Hematopoietic multipotent progenitor cell treated with erythropoietin and hydrocortisone succinate and interleukin-3 and kit ligand, for 17 days (in vitro differentiated cells): ENCODE measurements at regions not wholly inside any gene's neighbourhood (a gene's known extent, or its start where the extent isn't known, plus 50 kb on each side); places are given as distances from the start of the nearest gene placed in this dataset.
"Not testable (repeated sequence)": the region's sequence is repeated elsewhere in the genome, so short reads cannot be mapped to it uniquely, and the experiment has no call there.

ENCODE experiments used
- DNase-seq: peaks from one replicate; pipeline ENCODE4 v3.0.0-alpha.2; 2015; ENCODE audit warnings: low spot score

DNA sequence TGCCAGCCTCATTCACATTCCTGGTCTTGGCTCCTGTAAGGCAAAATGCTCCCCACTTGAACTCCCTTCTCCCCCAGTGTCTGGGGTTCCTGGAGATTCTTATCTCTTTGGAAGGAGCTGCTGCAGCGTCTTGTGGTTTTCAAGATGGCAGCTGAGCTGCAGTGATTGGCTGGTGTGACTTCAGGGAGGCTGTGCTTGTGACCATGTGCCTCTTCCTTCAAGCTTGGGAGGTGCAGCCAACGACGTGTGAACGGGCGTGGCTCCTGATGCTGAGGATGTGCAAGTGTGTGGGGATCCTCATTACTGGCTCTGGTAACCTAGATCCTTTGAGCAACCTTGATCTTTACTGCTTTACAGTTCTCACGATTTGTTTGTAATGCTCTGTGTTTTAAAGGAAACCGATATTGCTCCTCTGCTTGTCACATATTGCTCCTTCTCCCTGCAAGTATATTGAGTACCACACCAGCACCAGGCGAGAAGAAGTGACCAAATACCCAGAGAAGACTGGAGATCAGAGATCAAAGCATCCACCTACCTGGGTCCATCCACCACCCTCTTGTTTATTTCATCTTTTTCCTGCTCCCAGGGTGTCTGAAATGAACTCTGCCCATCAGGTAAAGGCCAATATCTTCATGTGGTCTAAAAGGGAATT lies 208.5 kb downstream of the FGF9 start:
- DNase-seq = no peak

DNA sequence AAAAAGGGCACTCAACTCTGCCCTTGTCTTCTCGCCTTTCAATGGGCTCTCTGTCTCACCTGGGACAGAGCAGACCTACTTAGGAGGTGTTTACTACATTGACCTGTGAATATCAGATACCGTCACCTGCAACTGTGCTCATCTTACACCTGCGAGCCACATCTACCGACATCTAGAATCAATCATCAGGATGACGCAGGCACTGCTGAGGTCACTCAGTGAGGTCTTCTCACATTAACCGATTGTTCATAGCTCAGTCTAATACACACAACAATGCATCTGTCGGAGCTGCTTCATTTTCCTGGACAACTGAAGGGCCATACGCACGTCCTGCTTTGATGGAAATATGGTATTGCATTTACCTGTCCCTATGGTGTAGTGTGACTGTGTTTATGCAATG lies 211.9 kb downstream of the FGF9 start:
- no peak for DNase-seq

DNA sequence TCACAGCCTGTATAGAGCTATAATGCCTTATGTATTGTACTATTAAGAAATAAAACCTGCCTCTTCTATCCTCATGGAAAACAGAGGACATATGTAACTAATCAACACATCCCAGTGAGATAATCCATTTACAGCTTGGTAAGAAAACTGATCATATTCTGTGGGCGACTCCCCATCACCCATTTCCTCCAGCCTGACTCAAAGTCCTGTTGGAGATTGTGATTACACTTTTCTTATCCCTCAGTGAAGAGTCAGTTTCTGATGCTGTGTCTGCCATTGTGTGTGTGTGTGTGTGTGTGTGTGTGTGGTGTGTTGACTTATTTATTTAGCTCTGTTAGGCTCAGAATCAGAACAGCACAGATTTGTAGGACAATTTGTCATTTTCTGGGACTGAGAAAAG lies 212.8 kb downstream of the FGF9 start:
- no peak for DNase-seq

DNA sequence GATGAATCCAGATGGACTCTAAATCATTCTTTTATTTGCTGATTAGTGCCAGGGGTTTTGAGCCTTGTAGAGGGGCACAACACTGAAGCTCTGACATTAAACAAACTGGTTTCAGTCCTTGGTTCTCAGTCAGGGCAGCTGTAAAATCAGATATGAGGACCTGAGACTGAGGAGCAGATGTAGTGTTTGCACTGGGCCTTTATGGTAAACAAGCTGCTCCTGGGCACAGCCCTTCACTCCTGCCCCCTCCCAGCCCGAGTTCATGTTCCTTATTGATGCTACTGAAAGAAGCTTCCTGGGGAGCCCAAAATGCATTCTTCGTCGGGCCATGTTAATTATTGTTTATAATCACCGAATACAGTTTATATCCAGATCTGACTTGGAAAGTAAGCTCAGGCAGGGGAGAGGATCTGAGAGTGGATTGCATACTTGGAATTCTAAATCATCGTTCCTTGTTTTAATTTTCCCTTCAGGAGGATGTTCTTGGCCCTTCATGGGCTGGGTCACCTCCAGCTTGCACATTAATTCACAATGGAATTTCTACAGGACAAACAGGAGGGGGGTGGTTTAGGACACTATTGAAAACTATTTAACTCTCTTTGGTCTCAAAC lies 213.5 kb downstream of the FGF9 start:
- no peak for DNase-seq

- no peak for DNase-seq
Measured at GRCh38 chr13:21884965-21885567, 214.2 kb downstream of the FGF9 start.

- DNase-seq = no peak
Measured at GRCh38 chr13:21885714-21886224, 214.9 kb downstream of the FGF9 start.

DNA sequence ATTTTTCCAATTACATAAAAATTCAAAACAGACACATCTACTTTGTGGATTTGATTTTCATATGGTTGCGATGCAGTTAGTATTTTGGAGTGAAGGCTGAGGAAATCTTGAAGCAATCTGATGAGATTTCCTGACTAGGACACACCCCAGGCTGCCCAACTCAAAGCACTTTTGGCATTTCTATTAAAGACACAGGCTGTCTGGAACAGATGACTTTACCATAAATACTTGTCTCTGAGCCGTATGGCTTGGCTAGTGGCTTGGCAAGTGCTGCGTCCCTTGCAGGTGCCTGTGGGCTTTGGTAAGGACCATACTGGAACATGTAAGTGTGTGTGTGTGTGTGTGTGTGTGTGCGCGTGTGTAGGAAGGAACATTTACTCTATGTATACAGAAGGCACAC lies 218.8 kb downstream of the FGF9 start:
- DNase-seq = no peak

DNA sequence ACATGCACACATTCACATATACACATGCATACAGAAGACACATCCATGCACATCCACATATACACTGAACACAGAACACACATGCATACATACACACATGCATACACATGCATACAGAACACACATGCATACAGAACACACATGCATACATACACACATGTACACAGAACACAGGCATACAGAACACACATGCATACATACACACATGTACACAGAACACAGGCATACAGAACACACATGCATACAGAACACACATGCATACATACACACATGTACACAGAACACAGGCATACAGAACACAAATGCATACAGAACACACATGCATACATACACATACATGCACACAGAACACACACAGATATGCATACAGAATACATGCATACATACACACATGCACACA lies 219.3 kb downstream of the FGF9 start:
- DNase-seq = not testable (repeated sequence)

DNA sequence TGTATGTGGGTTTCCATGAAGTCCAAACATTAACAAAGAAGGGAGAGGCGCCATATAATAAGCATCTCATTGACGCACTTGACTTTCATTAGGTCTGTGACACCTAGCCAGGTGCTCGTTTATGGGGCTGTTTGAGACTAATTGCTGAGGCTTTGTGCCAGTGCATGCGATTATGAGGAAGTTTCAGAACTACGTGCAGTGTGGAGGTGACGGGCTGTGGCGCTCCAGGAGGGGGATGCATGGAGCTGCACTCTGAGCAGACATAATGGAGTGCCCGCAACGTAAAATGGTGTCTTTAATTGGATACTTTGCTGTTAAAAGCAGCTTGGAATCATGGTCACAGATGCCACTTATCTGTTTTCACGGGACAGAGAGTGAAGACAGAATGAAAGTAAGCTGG lies 223.2 kb downstream of the FGF9 start:
- no peak for DNase-seq

DNA sequence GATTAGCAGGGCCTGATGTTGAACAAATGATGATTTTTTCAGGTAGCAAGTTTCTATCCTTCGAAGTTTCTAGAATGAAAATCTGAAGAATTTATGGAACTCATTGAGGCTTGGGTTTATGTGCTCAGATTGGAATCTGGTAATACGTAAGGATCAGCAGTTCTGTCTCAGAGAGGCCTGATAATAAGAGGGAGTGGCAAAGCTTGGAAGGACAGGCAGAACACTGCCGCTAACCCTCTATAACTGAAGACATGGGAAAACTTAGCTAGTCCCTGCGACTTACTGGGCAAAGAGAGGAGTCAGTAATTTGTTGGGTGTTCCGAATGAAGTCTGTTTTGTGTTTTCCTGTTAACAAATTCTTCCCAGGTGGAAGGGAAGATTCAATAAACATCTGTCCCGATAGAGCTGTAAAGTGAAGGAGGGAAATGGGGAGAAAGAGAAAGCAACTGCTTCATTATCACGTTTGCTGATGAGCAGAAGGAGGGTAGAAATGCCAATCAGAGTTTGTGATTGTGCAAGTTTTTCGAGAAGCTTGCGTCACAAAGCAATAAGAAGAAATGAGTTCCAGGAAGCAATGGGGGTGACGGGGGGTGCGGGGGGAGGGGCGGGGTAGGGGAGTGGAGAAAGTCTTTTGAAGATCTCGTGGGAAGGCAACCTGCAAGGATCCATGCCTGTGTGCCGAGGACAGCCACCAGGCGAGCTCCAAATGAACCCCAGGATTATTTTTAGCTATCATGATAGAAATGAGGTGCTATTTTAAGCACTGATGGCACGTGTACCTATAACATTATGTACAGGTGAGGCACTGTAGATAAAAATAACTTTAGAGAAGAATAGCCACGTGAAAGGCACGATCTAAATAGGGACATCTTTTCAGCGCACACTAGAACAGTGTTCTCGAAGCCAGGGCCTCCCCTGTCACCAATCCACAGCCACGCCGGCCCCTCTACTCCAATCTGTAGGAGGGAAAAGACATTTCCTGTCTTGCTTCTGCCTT lies 224.1 kb downstream of the FGF9 start:
- no peak for DNase-seq

DNA sequence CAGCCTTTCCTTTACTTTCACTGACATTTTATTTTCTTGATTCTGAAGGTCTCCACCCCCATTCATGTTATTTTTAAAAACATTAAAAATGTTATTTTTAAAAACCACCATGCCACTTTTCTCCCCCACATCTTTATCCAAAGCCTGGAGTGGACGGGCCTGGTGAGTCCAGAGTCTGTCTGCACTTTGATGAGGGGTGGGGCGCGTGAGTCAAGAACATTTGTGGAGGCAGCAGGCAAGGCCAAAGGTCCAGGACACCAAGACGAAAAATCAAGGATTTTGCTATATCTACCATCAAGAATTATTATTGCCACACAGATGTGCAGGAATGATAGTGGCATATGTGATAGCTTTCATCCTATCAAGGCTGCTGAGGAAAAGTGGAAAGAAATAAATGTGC lies 224.9 kb downstream of the FGF9 start:
- DNase-seq = no peak

DNA sequence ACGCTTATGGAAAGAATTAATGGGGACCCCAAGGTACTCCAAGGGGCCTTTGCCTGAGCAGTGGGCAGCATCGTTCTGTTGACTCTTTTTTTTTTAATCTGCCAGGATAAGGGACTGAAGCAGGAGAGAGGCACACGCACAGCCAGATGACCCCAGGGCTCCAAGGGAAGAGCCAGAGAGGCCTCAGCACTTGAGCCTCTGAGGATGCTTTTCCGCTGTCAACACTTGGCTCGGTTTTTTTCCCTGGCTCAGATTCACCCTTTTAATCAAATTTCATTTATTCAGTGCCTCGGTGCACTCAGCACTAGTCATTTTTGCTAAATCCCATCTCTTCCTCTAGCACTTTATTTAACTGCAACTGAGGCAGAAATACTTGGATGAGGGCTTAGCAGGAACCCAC lies 226.3 kb downstream of the FGF9 start:
- no peak for DNase-seq

GRCh38 chr13:21898459-21898858 lies 227.6 kb downstream of the FGF9 start:
- no peak for DNase-seq

GRCh38 chr13:21898945-21899344 lies 228.1 kb downstream of the FGF9 start:
- no peak for DNase-seq

DNA sequence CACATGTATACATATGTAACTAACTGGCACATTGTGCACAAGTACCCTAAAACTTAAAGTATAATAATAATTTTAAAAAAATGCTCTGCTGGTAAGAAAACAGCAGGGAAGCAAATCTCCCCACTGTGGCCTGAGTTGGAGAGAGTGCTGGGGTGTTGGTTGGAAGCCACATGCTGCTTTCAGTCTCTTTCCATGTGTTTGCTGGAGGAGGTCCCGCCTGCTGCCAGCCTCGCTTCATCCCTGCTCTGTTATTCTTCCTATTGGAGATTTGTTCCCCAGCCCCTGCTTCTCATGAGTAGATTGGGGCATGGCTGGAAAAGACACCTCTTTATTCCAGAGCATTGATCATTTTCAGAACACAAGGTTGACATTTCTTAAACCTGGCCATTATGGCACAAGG lies 230.5 kb downstream of the FGF9 start:
- DNase-seq = no peak

- DNase-seq = no peak
Measured at GRCh38 chr13:21901811-21902708, 231.2 kb downstream of the FGF9 start.

DNA sequence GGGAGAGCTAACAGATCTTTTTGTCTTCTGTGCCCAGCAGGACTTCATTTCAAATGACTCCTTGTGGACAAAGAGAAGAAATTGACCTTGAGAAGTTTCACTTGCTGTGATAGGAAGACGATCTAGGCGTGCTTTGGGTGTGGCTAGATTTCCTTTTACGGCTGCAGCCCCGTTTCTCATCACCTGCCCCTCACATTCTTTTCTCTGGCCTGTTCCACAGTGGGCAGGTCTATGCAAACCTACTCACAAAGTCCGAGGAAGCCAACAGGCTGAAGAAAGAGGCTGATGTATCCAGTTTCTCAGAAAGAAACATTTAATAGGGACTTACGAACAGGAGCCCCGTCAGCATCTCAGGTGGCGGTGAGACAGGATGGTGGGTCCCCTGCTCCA lies 231.8 kb downstream of the FGF9 start:
- DNase-seq = no peak

GRCh38 chr13:21905486-21905885 lies 234.6 kb downstream of the FGF9 start:
- no peak for DNase-seq

- no peak for DNase-seq
Measured at GRCh38 chr13:21909331-21909730, 238.5 kb downstream of the FGF9 start.

DNA sequence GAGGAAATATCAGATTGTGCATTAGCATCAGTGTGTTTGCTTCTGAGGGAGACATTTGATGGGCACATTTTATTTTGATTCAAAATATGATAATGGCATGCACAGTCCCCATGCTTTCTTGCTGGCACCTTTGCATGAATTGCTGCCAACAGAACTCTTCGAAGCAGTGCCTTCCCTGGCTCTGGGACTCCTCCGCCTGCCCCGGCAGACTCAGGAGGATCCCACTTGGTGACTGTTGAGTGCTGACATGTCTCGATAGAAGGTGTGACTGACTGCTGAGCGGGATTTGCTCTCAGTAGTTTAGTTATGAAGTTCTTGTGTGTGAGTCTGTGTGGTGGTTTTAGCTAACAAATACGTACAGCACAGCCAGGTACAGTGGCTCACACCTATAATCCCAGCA lies 239.7 kb downstream of the FGF9 start:
- no peak for DNase-seq

DNA sequence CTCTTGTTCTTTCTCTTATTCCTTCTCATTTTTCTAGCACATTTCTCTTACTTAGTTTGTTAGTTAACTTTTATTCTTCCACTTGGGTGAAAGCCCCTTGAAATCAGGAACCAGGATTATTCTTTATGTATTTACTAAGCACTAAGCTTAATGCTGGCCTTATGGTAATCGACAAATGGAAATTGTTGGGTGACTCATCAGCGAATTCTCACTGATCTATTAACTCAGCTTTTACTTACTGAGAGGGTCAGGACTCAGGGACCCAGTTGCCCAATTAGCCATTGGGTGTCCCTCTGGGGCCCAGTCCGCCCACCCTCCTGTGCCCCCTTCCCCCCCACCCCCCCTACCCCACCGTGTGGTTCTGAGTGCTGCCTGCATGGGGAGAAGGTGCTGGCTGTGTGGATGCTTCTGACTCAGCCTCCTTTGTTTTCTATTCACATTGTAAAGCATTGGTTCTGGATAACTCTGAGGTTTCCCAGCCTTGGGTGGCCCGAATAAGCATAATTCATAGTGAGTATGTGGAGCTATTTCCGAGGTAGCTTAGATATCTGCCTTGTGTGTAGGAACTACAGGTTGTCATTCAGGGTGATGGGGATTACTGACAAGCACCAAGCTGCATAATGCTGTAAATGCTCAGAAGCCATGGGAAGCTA lies 240.9 kb downstream of the FGF9 start:
- no peak for DNase-seq
